HepG2 (cell line): ENCODE measurements at regions not wholly inside any gene's neighbourhood (a gene's known extent, or its start where the extent isn't known, plus 50 kb on each side); places are given as distances from the start of the nearest gene placed in this dataset.

Experiments
- ATAC-seq: fragments of 200-7000 bp; cut with Tn5 transposase; 3 replicates; pipeline ENCODE4 v1.9.1; 2020; ENCODE audit warnings: mild to moderate bottlenecking, moderate library complexity
- BruUV-seq: library from RNA; stranded (reverse); fragments of 400-500 nt; replicated peaks from 2 replicates; lab custom pipeline; 2021; lab: Mats Ljungman, UMichigan
- CTCF ChIA-PET: fragments of 300-600 bp; formaldehyde crosslinking; extraction: SDS; loops from one replicate; lab custom pipeline; 2021; ENCODE audit warnings: low total read pairs, inconsistent platforms, low intra/inter-chr PET ratio; lab: Yijun Ruan, JAX
- POLR2A ChIA-PET: fragments of 350-600 bp; sonication (Branson Sonifier 250); formaldehyde crosslinking; loops from one replicate; lab custom pipeline; 2020; ENCODE audit warnings: antibody characterized with exemption, inconsistent platforms; lab: Yijun Ruan, JAX
- DNase-seq: peaks from one replicate; pipeline ENCODE4 v3.0.0-alpha.2; 2015; ENCODE audit warnings: low spot score
- FAIRE-seq: peaks from 3 replicates; lab custom pipeline; 2011; peaks lifted over from hg19 to GRCh38; lab: Jason Lieb, UNC
- H2AFZ ChIP-seq: one replicate; pipeline ENCODE4 v1.6.1; 2011; ENCODE audit warnings: low read length, inconsistent platforms
- H3K27ac ChIP-seq: fragments of 300-600 bp; 3 replicates; pipeline ENCODE4 v1.8.0; 2011; ENCODE audit warnings: mixed run types, mild to moderate bottlenecking, mixed read lengths, low read length, inconsistent platforms; ENCODE audit not compliant: insufficient read depth; ENCODE audit errors: extremely low read length
- H3K27me3 ChIP-seq, 2 experiments: fragments of 200-600 bp in 1 of 2; 2 replicates in 1 of 2; 3 replicates in 1 of 2; pipeline versions ENCODE4 v1.6.0 to v1.8.0; 2011; ENCODE audit warnings: low read length in 2 of 2, mild to moderate bottlenecking in 2 of 2, moderate library complexity in 2 of 2, inconsistent platforms in 1 of 2; ENCODE audit not compliant: insufficient read depth in 2 of 2, control insufficient read depth in 1 of 2
- H3K36me3 ChIP-seq, 2 experiments: fragments of 200-600 bp in 1 of 2; replicated peaks in 1 of 2; 2 replicates in 1 of 2; 3 replicates in 1 of 2; pipeline versions ENCODE4 v1.5.1 to v1.8.0; 2011; ENCODE audit warnings: low read length in 2 of 2, inconsistent platforms in 1 of 2; ENCODE audit not compliant: insufficient read depth in 2 of 2, control insufficient read depth in 1 of 2
- H3K4me1 ChIP-seq: 2 replicates; pipeline ENCODE4 v1.5.1; 2012; ENCODE audit warnings: low read length, inconsistent platforms; ENCODE audit not compliant: insufficient read depth
- H3K4me2 ChIP-seq: 2 replicates; pipeline ENCODE4 v1.6.0; 2011; ENCODE audit warnings: low read depth, low read length, inconsistent platforms
- H3K4me3 ChIP-seq, 3 experiments: fragments of 200-600 bp in 1 of 3; sonication (generic), shearing (Covaris generic) in 1 of 3; replicated peaks in 1 of 3; 2 replicates each; pipeline ENCODE4 v1.5.1; 2011 to 2016; ENCODE audit warnings: low read length in 3 of 3, inconsistent platforms in 2 of 3, low read depth in 2 of 3, mild to moderate bottlenecking in 2 of 3, control low read depth in 1 of 3, mixed read lengths in 1 of 3; ENCODE audit not compliant: insufficient read depth in 1 of 3
- H3K79me2 ChIP-seq: one replicate; pipeline ENCODE4 v1.6.1; 2011; ENCODE audit warnings: low read length, inconsistent platforms; ENCODE audit not compliant: insufficient read depth
- H3K9ac ChIP-seq: 2 replicates; pipeline ENCODE4 v1.6.0; 2011; ENCODE audit warnings: mild to moderate bottlenecking, low read depth, low read length, inconsistent platforms; ENCODE audit not compliant: insufficient read depth
- H3K9me3 ChIP-seq: 2 replicates; pipeline ENCODE4 v1.5.1; 2012; ENCODE audit warnings: mild to moderate bottlenecking, low read length
- H4K20me1 ChIP-seq: 2 replicates; pipeline ENCODE4 v1.6.0; 2011; ENCODE audit warnings: inconsistent platforms, mild to moderate bottlenecking, low read length, moderate library complexity; ENCODE audit not compliant: insufficient read depth
- ARNT2 ChIP-seq: sonication (generic); formaldehyde crosslinking; IDR thresholded peaks from 2 replicates; pipeline ENCODE4 v1.8.0; 2022; ENCODE audit warnings: mild to moderate bottlenecking, low read depth, missing genetic modification reagents, moderate library complexity
- MAFK ChIP-seq, 2 experiments: IDR thresholded peaks in 1 of 2; conservative IDR thresholded peaks in 1 of 2; 2 replicates each; pipeline ENCODE4 v1.6.1; 2011; ENCODE audit warnings: improper control_type of control experiment in 2 of 2, low read length in 2 of 2
- RCOR2 ChIP-seq: IDR thresholded peaks from 2 replicates; pipeline ENCODE4 v1.6.1; 2016; ENCODE audit warnings: missing biosample characterization, missing genetic modification reagents
- SKI ChIP-seq: fragments of 450-650 bp; IDR thresholded peaks from one replicate; pipeline ENCODE4 v1.6.1; 2018; ENCODE audit warnings: mild to moderate bottlenecking; ENCODE audit not compliant: partially characterized antibody
- U2AF1 ChIP-seq: fragments of 200-400 bp; formaldehyde crosslinking; optimal IDR thresholded peaks from 2 replicates; pipeline ENCODE3; 2017; ENCODE audit warnings: mild to moderate bottlenecking, low read depth, low read length
- ZNF225 ChIP-seq: sonication (generic); formaldehyde crosslinking; IDR thresholded peaks from 2 replicates; pipeline ENCODE4 v1.4.0; 2020; ENCODE audit warnings: mild to moderate bottlenecking, missing genetic modification reagents
- ZNF484 ChIP-seq: sonication (generic); formaldehyde crosslinking; IDR thresholded peaks from 2 replicates; pipeline ENCODE4 v1.5.1; 2020; ENCODE audit warnings: mild to moderate bottlenecking, low read depth, missing genetic modification reagents, borderline replicate concordance
- ZNF546 ChIP-seq: sonication (generic); formaldehyde crosslinking; conservative IDR thresholded peaks from 2 replicates; pipeline ENCODE4 v1.8.1; 2023; ENCODE audit warnings: mild to moderate bottlenecking, missing genetic modification reagents
- WGBS: methylation state at CpG from one replicate; pipeline ENCODE4 v1.1.6; 2017; ENCODE audit warnings: low lambda C conversion rate; 5-methylcytosine and 5-hydroxymethylcytosine counted together
- in situ Hi-C: cut with HindIII; loops from 2 replicates; pipeline ENCODE4 v1.10.0; 2017; ENCODE audit warnings: low pct_unique_long_range_greater_than_20kb; ENCODE audit not compliant: extremely low pct_ligation_motif_present
- intact Hi-C: fragments of 100-400 bp; cut with micrococcal nuclease; formaldehyde crosslinking; loops from one replicate; pipeline ENCODE4 v1.10.0; 2022; ENCODE audit not compliant: unreplicated experiment
- TF ChIP-seq, protein P1 (sequence below): IDR thresholded peaks from 2 replicates; pipeline ENCODE4 v1.4.0; 2020; ENCODE audit warnings: mild to moderate bottlenecking, missing genetic modification reagents

GRCh38 chr20:39095870-39096269 is 133.7 kb downstream of the DHX35 start:
- ATAC-seq (no peak), FAIRE-seq (no peak), DNase-seq (no peak)
- BruUV-seq, result no TSS peak
- intact Hi-C loops, result no loop called here
- TF ChIP-seq U2AF1 (no peak), ZNF546 (CRISPR knock-in tag) (no peak), MAFK (conservative IDR thresholded peaks at IDR 0.05 in 1 of 2, IDR thresholded peaks at IDR 0.05 in 1 of 2; ENCODE audit: low read length in 2 of 2) (no peak), RCOR2 (CRISPR knock-in tag) (no peak), ZNF484 (CRISPR knock-in tag) (no peak), ZNF225 (no peak), SKI (no peak), ARNT2 (CRISPR knock-in tag) (no peak)
- TF ChIP-seq, protein P1, sequence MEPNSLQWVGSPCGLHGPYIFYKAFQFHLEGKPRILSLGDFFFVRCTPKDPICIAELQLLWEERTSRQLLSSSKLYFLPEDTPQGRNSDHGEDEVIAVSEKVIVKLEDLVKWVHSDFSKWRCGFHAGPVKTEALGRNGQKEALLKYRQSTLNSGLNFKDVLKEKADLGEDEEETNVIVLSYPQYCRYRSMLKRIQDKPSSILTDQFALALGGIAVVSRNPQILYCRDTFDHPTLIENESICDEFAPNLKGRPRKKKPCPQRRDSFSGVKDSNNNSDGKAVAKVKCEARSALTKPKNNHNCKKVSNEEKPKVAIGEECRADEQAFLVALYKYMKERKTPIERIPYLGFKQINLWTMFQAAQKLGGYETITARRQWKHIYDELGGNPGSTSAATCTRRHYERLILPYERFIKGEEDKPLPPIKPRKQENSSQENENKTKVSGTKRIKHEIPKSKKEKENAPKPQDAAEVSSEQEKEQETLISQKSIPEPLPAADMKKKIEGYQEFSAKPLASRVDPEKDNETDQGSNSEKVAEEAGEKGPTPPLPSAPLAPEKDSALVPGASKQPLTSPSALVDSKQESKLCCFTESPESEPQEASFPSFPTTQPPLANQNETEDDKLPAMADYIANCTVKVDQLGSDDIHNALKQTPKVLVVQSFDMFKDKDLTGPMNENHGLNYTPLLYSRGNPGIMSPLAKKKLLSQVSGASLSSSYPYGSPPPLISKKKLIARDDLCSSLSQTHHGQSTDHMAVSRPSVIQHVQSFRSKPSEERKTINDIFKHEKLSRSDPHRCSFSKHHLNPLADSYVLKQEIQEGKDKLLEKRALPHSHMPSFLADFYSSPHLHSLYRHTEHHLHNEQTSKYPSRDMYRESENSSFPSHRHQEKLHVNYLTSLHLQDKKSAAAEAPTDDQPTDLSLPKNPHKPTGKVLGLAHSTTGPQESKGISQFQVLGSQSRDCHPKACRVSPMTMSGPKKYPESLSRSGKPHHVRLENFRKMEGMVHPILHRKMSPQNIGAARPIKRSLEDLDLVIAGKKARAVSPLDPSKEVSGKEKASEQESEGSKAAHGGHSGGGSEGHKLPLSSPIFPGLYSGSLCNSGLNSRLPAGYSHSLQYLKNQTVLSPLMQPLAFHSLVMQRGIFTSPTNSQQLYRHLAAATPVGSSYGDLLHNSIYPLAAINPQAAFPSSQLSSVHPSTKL (CRISPR knock-in tag), result no peak
- Histone ChIP-seq H2AFZ (no peak overlapping the region), H4K20me1 (no peaks in the 10 kb centered on the region), H3K9ac (no peak overlapping the region), H3K4me1 (peaks cover 15% of the 10 kb centered on the region), H3K79me2 (no peaks in the 10 kb centered on the region), H3K4me3 (no peak overlapping the region), H3K27me3 (peaks cover 2 to 13% of the 10 kb centered on the region in 2 experiments; a peak in 1 of 5 replicates), H3K36me3 (no peaks in the 10 kb centered on the region), H3K9me3 (no peaks in the 10 kb centered on the region), H3K27ac (no peak overlapping the region), H3K4me2 (no peak overlapping the region)
- POLR2A ChIA-PET, result no interaction called here
- in situ Hi-C loops, result no loop called here
- 15% methylated on average over 1 of the region's 1 CpG for WGBS
- CTCF ChIA-PET, result no interaction called here
